ENCODE measurements at regions not wholly inside any gene's neighbourhood (a gene's known extent, or its start where the extent isn't known, plus 50 kb on each side); places are given as distances from the start of the nearest gene placed in this dataset.

DNA sequence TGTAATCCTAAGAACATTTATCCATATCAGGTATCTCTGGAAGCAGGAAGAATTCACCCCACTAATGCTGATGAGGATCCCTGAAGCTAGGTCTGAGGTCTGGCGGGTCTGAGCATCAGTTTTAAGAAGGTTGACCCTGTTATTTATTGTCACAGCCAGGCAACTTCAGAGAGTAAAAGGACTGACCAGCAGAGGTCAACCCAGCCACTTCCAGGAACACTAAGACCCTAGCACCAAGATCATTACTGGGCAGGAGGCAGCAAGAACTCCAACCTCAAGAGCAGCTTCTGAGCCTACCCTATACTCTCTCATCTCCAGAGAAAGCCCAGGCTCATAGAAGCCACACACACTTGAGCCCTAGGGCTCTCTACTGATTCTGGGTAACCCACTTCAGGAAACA lies 901.4 kb downstream of the DCDC2C start:
- Histone ChIP-seq H3K4me1 (ENCODE audit: control insufficient read depth, insufficient read depth, low read length) (no peaks in the 10 kb centered on the region), H3K36me3 (ENCODE audit: control insufficient read depth in 2 of 2, insufficient read depth in 1 of 2, low read length in 2 of 2) (no peaks in the 10 kb centered on the region), H3K9me3 (ENCODE audit: control insufficient read depth, insufficient read depth, low read depth, low read length) (no peaks in the 10 kb centered on the region), H3K4me3 (ENCODE audit: low read depth, low read length) (no peak overlapping the region), H3K27ac (ENCODE audit: extremely low read depth, low read depth, low read length) (no peak overlapping the region)
- ChIA-PET POLR2A (no interaction called here), CTCF (no interaction called here)
- no peak for TF ChIP-seq KLF7 (tag by site-specific recombination; IDR thresholded peaks at IDR 0.05; ENCODE audit: borderline replicate concordance)
- no peak for TF ChIP-seq ZNF341 (tag by site-specific recombination; IDR thresholded peaks at IDR 0.05; ENCODE audit: low read depth)
- TF ChIP-seq ZNF292 (tag by site-specific recombination; IDR thresholded peaks at IDR 0.05; ENCODE audit: borderline replicate concordance, low read depth): no peak
- TF ChIP-seq ZNF184 (tag by site-specific recombination; IDR thresholded peaks at IDR 0.05): no peak
- TF ChIP-seq GLIS1 (tag by site-specific recombination; IDR thresholded peaks at IDR 0.05): no peak
- TF ChIP-seq MYNN (tag by site-specific recombination; IDR thresholded peaks at IDR 0.05; ENCODE audit: borderline replicate concordance): no peak

DNA sequence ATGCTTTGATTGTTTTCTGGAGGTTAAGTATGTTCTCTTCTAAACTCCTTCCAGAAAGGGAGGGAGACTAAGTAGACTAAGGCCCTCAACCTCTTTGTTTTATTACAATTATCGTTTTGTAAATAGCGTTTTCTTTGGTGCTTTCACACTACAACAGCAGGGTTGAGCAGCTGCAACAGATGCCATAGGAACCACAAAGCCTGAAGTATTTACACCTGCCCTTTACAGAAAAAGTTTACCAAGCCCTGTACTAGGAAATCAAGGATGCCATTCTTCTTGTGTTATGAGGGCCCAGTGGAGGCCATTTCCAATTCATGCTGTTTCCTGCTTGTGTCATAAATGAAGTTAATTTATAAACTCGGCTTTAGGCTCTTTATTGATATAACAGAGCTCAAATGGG lies 914.8 kb downstream of the DCDC2C start:
- H3K4me1 ChIP-seq (ENCODE audit: control insufficient read depth, insufficient read depth, low read length): no peaks in the 10 kb centered on the region
- ChIA-PET POLR2A (no interaction called here), CTCF (no interaction called here)

DNA sequence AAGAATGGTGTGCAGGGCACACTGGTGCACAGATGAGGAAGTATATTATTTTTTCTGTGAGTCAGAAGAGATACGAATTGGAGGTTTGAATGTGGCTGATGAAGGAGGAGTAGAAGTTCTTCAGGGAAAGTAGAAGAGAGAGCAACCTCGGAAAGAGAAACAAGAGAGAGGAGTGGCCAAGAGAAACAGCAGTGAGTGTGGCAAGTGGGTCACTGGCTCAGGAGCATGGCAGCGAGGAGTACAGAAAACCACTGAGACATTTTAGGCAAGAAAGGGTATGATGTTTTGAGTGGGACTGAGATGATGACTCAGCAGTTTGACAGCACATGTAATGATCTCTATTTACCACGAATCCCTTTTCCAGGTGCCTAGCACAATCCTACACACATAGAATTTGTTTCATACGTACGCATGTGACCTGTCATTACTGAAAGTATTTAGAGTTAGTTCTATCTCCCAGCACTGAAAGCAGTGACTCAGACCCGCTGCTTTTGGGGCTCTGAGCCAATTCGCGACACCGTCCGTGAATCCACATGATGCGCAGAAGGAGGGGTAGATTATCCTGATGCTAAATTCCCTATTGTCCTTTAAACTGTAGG lies 915.4 kb downstream of the DCDC2C start:
- POLR2A ChIA-PET: no interaction called here
- CTCF ChIA-PET: no interaction called here
- H3K4me3 ChIP-seq (ENCODE audit: low read depth, low read length): no peak overlapping the region
- TF ChIP-seq, protein P1, sequence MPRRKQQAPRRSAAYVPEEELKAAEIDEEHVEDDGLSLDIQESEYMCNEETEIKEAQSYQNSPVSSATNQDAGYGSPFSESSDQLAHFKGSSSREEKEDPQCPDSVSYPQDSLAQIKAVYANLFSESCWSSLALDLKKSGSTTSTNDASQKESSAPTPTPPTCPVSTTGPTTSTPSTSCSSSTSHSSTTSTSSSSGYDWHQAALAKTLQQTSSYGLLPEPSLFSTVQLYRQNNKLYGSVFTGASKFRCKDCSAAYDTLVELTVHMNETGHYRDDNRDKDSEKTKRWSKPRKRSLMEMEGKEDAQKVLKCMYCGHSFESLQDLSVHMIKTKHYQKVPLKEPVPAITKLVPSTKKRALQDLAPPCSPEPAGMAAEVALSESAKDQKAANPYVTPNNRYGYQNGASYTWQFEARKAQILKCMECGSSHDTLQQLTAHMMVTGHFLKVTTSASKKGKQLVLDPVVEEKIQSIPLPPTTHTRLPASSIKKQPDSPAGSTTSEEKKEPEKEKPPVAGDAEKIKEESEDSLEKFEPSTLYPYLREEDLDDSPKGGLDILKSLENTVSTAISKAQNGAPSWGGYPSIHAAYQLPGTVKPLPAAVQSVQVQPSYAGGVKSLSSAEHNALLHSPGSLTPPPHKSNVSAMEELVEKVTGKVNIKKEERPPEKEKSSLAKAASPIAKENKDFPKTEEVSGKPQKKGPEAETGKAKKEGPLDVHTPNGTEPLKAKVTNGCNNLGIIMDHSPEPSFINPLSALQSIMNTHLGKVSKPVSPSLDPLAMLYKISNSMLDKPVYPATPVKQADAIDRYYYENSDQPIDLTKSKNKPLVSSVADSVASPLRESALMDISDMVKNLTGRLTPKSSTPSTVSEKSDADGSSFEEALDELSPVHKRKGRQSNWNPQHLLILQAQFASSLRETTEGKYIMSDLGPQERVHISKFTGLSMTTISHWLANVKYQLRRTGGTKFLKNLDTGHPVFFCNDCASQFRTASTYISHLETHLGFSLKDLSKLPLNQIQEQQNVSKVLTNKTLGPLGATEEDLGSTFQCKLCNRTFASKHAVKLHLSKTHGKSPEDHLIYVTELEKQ (tag by site-specific recombination; IDR thresholded peaks at IDR 0.05; ENCODE audit: borderline replicate concordance): no peak
- TF ChIP-seq ZNF600 (tag by site-specific recombination; IDR thresholded peaks at IDR 0.05) (no peak), SCRT1 (tag by site-specific recombination; IDR thresholded peaks at IDR 0.05; ENCODE audit: borderline replicate concordance) (no peak), ZNF626 (tag by site-specific recombination; IDR thresholded peaks at IDR 0.05) (no peak), ZNF10 (tag by site-specific recombination; IDR thresholded peaks at IDR 0.05) (no peak), FEZF1 (tag by site-specific recombination; IDR thresholded peaks at IDR 0.05) (no peak), ZNF664 (tag by site-specific recombination; IDR thresholded peaks at IDR 0.05) (no peak), ZNF140 (tag by site-specific recombination; IDR thresholded peaks at IDR 0.05) (no peak), ZNF23 (tag by site-specific recombination; IDR thresholded peaks at IDR 0.05; ENCODE audit: borderline replicate concordance) (no peak), ZNF114 (tag by site-specific recombination; IDR thresholded peaks at IDR 0.05) (no peak), ZNF560 (tag by site-specific recombination; IDR thresholded peaks at IDR 0.05; ENCODE audit: borderline replicate concordance) (no peak), ZNF157 (tag by site-specific recombination; IDR thresholded peaks at IDR 0.05) (no peak), MYNN (tag by site-specific recombination; IDR thresholded peaks at IDR 0.05; ENCODE audit: borderline replicate concordance) (no peak), ZNF658 (tag by site-specific recombination; IDR thresholded peaks at IDR 0.05) (no peak)

More for the DNA sequence above, 914.8 kb downstream of the DCDC2C start:
- Histone ChIP-seq H3K9me3 (ENCODE audit: control insufficient read depth, insufficient read depth, low read depth, low read length) (no peaks in the 10 kb centered on the region), H3K4me3 (ENCODE audit: low read depth, low read length) (no peak overlapping the region), H3K36me3 (ENCODE audit: control insufficient read depth in 2 of 2, insufficient read depth in 1 of 2, low read length in 2 of 2) (no peaks in the 10 kb centered on the region), H3K27ac (ENCODE audit: extremely low read depth, low read depth, low read length) (no peak overlapping the region)
- no peak for TF ChIP-seq ZNF664 (tag by site-specific recombination; IDR thresholded peaks at IDR 0.05)
- TF ChIP-seq ZNF701 (tag by site-specific recombination; IDR thresholded peaks at IDR 0.05): no peak
- no peak for TF ChIP-seq BCL11A (tag by site-specific recombination; IDR thresholded peaks at IDR 0.05; ENCODE audit: low read depth)
- TF ChIP-seq ZNF391 (tag by site-specific recombination; IDR thresholded peaks at IDR 0.05; ENCODE audit: borderline replicate concordance, low read depth): no peak
- TF ChIP-seq ZNF670 (tag by site-specific recombination; IDR thresholded peaks at IDR 0.05; ENCODE audit: low read depth): no peak
- TF ChIP-seq ZNF747 (tag by site-specific recombination; IDR thresholded peaks at IDR 0.05): no peak
- TF ChIP-seq, protein P2, sequence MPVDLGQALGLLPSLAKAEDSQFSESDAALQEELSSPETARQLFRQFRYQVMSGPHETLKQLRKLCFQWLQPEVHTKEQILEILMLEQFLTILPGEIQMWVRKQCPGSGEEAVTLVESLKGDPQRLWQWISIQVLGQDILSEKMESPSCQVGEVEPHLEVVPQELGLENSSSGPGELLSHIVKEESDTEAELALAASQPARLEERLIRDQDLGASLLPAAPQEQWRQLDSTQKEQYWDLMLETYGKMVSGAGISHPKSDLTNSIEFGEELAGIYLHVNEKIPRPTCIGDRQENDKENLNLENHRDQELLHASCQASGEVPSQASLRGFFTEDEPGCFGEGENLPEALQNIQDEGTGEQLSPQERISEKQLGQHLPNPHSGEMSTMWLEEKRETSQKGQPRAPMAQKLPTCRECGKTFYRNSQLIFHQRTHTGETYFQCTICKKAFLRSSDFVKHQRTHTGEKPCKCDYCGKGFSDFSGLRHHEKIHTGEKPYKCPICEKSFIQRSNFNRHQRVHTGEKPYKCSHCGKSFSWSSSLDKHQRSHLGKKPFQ (tag by site-specific recombination; IDR thresholded peaks at IDR 0.05): no peak
- TF ChIP-seq ZNF23 (tag by site-specific recombination; IDR thresholded peaks at IDR 0.05; ENCODE audit: borderline replicate concordance): no peak
- TF ChIP-seq GLIS1 (tag by site-specific recombination; IDR thresholded peaks at IDR 0.05): no peak
- no peak for TF ChIP-seq ZSCAN16 (tag by site-specific recombination; IDR thresholded peaks at IDR 0.05)
- TF ChIP-seq HOXD13 (CRISPR knock-in tag; IDR thresholded peaks at IDR 0.05; ENCODE audit: borderline replicate concordance): no peak
- no peak for TF ChIP-seq ZNF623 (tag by site-specific recombination; IDR thresholded peaks at IDR 0.05)
- TF ChIP-seq GLIS2 (tag by site-specific recombination; IDR thresholded peaks at IDR 0.05): no peak
- TF ChIP-seq ZNF248 (tag by site-specific recombination; IDR thresholded peaks at IDR 0.05): no peak
- no peak for TF ChIP-seq ZNF610 (tag by site-specific recombination; IDR thresholded peaks at IDR 0.05; ENCODE audit: borderline replicate concordance)
- no peak for TF ChIP-seq KLF1 (tag by site-specific recombination; IDR thresholded peaks at IDR 0.05)
- no peak for TF ChIP-seq ZNF843 (tag by site-specific recombination; IDR thresholded peaks at IDR 0.05)
- no peak for TF ChIP-seq ZNF202 (tag by site-specific recombination; IDR thresholded peaks at IDR 0.05; ENCODE audit: borderline replicate concordance)
- TF ChIP-seq ZNF292 (tag by site-specific recombination; IDR thresholded peaks at IDR 0.05; ENCODE audit: borderline replicate concordance, low read depth): no peak

More for the DNA sequence above, 915.4 kb downstream of the DCDC2C start:
- Histone ChIP-seq H3K36me3 (ENCODE audit: control insufficient read depth in 2 of 2, insufficient read depth in 1 of 2, low read length in 2 of 2) (no peaks in the 10 kb centered on the region), H3K9me3 (ENCODE audit: control insufficient read depth, insufficient read depth, low read depth, low read length) (no peaks in the 10 kb centered on the region), H3K4me1 (ENCODE audit: control insufficient read depth, insufficient read depth, low read length) (no peaks in the 10 kb centered on the region), H3K27ac (ENCODE audit: extremely low read depth, low read depth, low read length) (no peak overlapping the region)
